Activated T-helper 2 cell treated with anti-CD3 and anti-CD28 coated beads, Interferon-gamma antibody, Interleukin-2, Interleukin-4, amounts not matched to agents 10 μg/mL and 5 μg/mL and 100 μg/mL, durations not matched to agents 14 hours and 24 hours and 36 hours (primary cell): ENCODE measurements at regions not wholly inside any gene's neighbourhood (a gene's known extent, or its start where the extent isn't known, plus 50 kb on each side); places are given as distances from the start of the nearest gene placed in this dataset.
"Not testable (repeated sequence)": the region's sequence is repeated elsewhere in the genome, so short reads cannot be mapped to it uniquely, and the experiment has no call there.

Experiments used
- DNase-seq: peaks from one replicate; pipeline ENCODE4 v3.0.0; 2021; ENCODE audit warnings: low spot score
- H3K27ac Mint-ChIP-seq: one replicate; pipeline ENCODE4 v1.8.0; 2021; ENCODE audit warnings: mixed read lengths
- H3K27me3 Mint-ChIP-seq: one replicate; pipeline ENCODE4 v1.8.0; 2021; ENCODE audit warnings: low read depth, mixed read lengths
- H3K36me3 Mint-ChIP-seq: one replicate; pipeline ENCODE4 v1.8.0; 2021; ENCODE audit warnings: low read depth, mixed read lengths
- H3K4me1 Mint-ChIP-seq: one replicate; pipeline ENCODE4 v1.8.0; 2021; ENCODE audit warnings: low read depth, mixed read lengths
- H3K4me3 Mint-ChIP-seq: one replicate; pipeline ENCODE4 v1.8.0; 2021; ENCODE audit warnings: low read depth, mild to moderate bottlenecking, moderate library complexity, mixed read lengths
- H3K9me3 Mint-ChIP-seq: one replicate; pipeline ENCODE4 v1.8.0; 2021; ENCODE audit warnings: mixed read lengths
- intact Hi-C: fragments of 100-400 bp; cut with micrococcal nuclease; formaldehyde crosslinking; loops from one replicate; pipeline ENCODE4 v1.15.1; 2023

DNA sequence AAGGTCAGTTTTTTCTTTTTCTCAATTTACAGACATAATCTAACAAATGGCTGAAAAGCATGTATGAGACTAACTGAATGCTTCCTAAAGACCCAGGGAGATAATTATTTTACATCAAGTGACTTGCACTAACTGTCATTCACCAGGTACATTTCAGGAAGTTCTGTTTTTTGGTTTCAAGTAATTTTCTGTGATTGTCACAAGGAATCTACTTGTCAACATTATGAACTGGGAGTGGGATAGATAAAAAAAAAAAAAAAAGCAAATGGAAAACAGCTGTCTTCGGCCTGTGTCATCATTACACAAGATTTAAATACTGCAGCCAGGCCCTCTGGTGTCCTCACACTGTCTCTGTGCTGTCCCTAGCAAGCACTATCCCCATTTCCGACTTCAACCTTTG lies 379.0 kb upstream of the HTR1E start:
- H3K27ac Mint-ChIP-seq = no peak overlapping the region
- no peak for DNase-seq
- no peak overlapping the region for H3K4me3 Mint-ChIP-seq
- no peaks in the 10 kb centered on the region for H3K36me3 Mint-ChIP-seq
- H3K4me1 Mint-ChIP-seq = no peaks in the 10 kb centered on the region
- H3K27me3 Mint-ChIP-seq = no peaks in the 10 kb centered on the region
- intact Hi-C loops = no loop called here
- peaks cover 16% of the 10 kb centered on the region for H3K9me3 Mint-ChIP-seq

GRCh38 chr6:86537292-86537861 lies 400.0 kb upstream of the HTR1E start:
- Mint-ChIP-seq H3K36me3 (no peaks in the 10 kb centered on the region), H3K27me3 (no peaks in the 10 kb centered on the region), H3K9me3 (peaks cover 11% of the 10 kb centered on the region), H3K4me1 (no peaks in the 10 kb centered on the region), H3K4me3 (no peak overlapping the region), H3K27ac (no peak overlapping the region)
- intact Hi-C loops = no loop called here
- DNase-seq = no peak

- no peaks in the 10 kb centered on the region for H3K36me3 Mint-ChIP-seq
- DNase-seq = no peak
- H3K27me3 Mint-ChIP-seq = no peaks in the 10 kb centered on the region
- H3K27ac Mint-ChIP-seq = no peak overlapping the region
- H3K4me1 Mint-ChIP-seq = no peaks in the 10 kb centered on the region
- intact Hi-C loops = no loop called here
- H3K9me3 Mint-ChIP-seq = peaks cover 17% of the 10 kb centered on the region
- H3K4me3 Mint-ChIP-seq = no peak overlapping the region
Observed at GRCh38 chr6:86536121-86536520, 401.2 kb upstream of the HTR1E start.

GRCh38 chr6:86535100-86535499 lies 402.2 kb upstream of the HTR1E start:
- intact Hi-C loops = no loop called here
- Mint-ChIP-seq H3K27me3 (no peaks in the 10 kb centered on the region), H3K4me1 (no peaks in the 10 kb centered on the region), H3K36me3 (no peaks in the 10 kb centered on the region), H3K9me3 (peaks cover 17% of the 10 kb centered on the region), H3K27ac (no peak overlapping the region), H3K4me3 (no peak overlapping the region)
- DNase-seq = no peak

- no peaks in the 10 kb centered on the region for H3K36me3 Mint-ChIP-seq
- no peaks in the 10 kb centered on the region for H3K4me1 Mint-ChIP-seq
- H3K27me3 Mint-ChIP-seq = no peaks in the 10 kb centered on the region
- peaks cover 22% of the 10 kb centered on the region for H3K9me3 Mint-ChIP-seq
- no peak for DNase-seq
- H3K27ac Mint-ChIP-seq = no peak overlapping the region
- intact Hi-C loops = no loop called here
- H3K4me3 Mint-ChIP-seq = no peak overlapping the region
Observed at GRCh38 chr6:86529635-86530034, 407.7 kb upstream of the HTR1E start.

DNA sequence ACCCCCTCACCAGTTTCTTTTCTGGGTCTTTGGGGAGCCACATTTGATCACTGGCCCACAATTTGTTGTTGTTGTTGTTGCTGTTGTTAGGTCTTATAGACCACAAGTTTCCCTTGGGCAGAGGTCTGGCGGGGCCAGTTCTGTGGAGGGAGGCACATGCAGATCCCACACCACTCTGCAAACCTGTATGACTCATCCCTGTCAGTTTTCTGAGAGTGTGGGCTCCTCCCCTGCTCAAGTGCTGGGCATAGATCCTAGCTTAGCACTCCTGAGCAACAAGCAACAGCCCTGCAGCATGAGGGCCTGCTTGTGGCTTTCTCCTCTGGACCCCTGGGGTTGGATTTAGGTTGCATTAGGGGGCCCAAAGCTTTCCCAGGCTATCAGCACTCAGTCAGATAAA lies 411.1 kb upstream of the HTR1E start:
- no peak overlapping the region for H3K27ac Mint-ChIP-seq
- intact Hi-C loops = no loop called here
- H3K36me3 Mint-ChIP-seq = no peaks in the 10 kb centered on the region
- H3K4me3 Mint-ChIP-seq = no peak overlapping the region
- H3K4me1 Mint-ChIP-seq = no peaks in the 10 kb centered on the region
- H3K27me3 Mint-ChIP-seq = no peaks in the 10 kb centered on the region
- H3K9me3 Mint-ChIP-seq = peaks cover 34% of the 10 kb centered on the region
- DNase-seq = no peak

GRCh38 chr6:86516087-86516486 lies 421.2 kb upstream of the HTR1E start:
- Mint-ChIP-seq H3K4me3 (no peak overlapping the region), H3K36me3 (no peaks in the 10 kb centered on the region), H3K27me3 (no peaks in the 10 kb centered on the region), H3K27ac (no peak overlapping the region), H3K9me3 (peaks cover 2% of the 10 kb centered on the region), H3K4me1 (no peaks in the 10 kb centered on the region)
- DNase-seq = no peak
- intact Hi-C loops = no loop called here

GRCh38 chr6:86511962-86512361 lies 425.4 kb upstream of the HTR1E start:
- H3K9me3 Mint-ChIP-seq = peaks cover 3% of the 10 kb centered on the region
- no peaks in the 10 kb centered on the region for H3K4me1 Mint-ChIP-seq
- no peak for DNase-seq
- no peaks in the 10 kb centered on the region for H3K36me3 Mint-ChIP-seq
- no peak overlapping the region for H3K27ac Mint-ChIP-seq
- H3K4me3 Mint-ChIP-seq = no peak overlapping the region
- no peaks in the 10 kb centered on the region for H3K27me3 Mint-ChIP-seq
- intact Hi-C loops = no loop called here

DNA sequence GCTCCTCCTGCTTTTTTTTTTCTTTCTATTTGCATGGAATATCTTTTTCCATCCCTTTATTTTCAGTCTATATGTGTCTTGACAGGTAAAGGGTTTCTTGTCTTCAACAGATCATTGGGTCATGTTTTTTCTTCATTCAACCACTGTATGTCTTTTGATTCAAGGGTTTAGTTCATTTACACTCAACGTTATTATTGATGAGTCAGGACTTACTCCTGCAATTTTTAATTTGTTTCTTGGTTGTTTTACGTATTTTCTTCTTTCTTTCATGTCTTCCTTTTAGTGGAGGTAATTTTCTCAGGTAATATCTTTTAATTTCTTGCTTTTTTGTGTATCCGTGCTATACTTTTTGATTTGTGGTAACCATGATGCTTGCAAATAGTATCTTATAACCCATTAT lies 429.1 kb upstream of the HTR1E start:
- Mint-ChIP-seq H3K27ac (no peak overlapping the region), H3K27me3 (no peaks in the 10 kb centered on the region), H3K9me3 (peaks cover 18% of the 10 kb centered on the region), H3K4me1 (no peaks in the 10 kb centered on the region), H3K36me3 (no peaks in the 10 kb centered on the region), H3K4me3 (no peak overlapping the region)
- no peak for DNase-seq
- intact Hi-C loops = no loop called here

DNA sequence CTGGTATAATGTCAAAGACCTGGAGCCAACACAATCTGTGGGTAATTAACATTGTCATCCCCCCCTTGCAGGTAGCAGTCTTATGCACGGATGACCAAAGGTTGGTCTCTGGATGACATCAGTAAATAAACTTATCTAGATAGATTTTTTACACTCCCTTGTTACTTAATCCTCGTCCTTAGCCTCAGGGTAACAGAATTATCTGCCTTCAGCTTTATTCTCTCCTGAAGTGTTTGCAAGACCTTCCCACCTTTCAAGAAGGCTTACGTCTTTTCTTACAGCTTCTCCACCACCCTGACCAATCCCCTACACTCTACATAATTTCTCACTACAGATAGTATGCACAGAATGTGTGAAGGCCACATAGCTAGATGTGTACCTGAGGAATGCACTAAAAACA lies 434.8 kb upstream of the HTR1E start:
- intact Hi-C loops = no loop called here
- Mint-ChIP-seq H3K4me3 (no peak overlapping the region), H3K36me3 (no peaks in the 10 kb centered on the region), H3K27me3 (no peaks in the 10 kb centered on the region), H3K9me3 (peaks cover 35% of the 10 kb centered on the region), H3K27ac (no peak overlapping the region), H3K4me1 (no peaks in the 10 kb centered on the region)
- DNase-seq = no peak

- no peak overlapping the region for H3K27ac Mint-ChIP-seq
- peaks cover 37% of the 10 kb centered on the region for H3K9me3 Mint-ChIP-seq
- H3K27me3 Mint-ChIP-seq = no peaks in the 10 kb centered on the region
- no peaks in the 10 kb centered on the region for H3K4me1 Mint-ChIP-seq
- intact Hi-C loops = no loop called here
- H3K4me3 Mint-ChIP-seq = no peak overlapping the region
- H3K36me3 Mint-ChIP-seq = no peaks in the 10 kb centered on the region
- DNase-seq = no peak
Observed at GRCh38 chr6:86500035-86500434, 437.3 kb upstream of the HTR1E start.

- H3K4me1 Mint-ChIP-seq, DNase-seq, H3K27me3 Mint-ChIP-seq, H3K27ac Mint-ChIP-seq, H3K9me3 Mint-ChIP-seq, intact Hi-C loops, H3K36me3 Mint-ChIP-seq, H3K4me3 Mint-ChIP-seq: not testable (repeated sequence)
Observed at GRCh38 chr6:86489042-86489441, 448.3 kb upstream of the HTR1E start.

DNA sequence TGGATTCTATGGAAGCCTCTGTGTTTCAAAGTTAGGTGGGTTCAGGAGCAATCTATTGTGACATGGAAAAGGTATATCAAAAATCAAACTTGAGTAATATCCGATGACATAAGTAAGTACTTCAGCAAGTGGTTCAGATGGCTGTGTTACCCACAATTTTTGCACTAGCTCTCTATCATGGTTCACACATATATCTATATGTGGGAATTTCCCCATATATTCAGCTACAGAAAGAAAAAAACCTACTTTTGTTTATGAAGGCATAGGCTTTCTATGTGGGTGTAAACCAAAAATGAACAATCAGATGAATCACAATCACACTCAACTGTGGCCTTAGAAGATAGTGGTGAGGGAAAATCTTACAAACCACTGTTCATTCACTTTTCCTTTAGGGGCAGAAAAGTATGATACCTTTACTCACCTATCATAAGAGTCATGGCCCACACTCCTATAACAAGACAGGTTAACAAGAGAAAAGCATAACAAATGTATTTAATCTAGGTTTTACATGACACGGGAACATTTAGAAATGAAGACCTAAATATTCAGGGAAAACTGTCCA lies 449.6 kb upstream of the HTR1E start:
- Mint-ChIP-seq H3K9me3 (peaks cover 7% of the 10 kb centered on the region), H3K27ac (no peak overlapping the region), H3K4me3 (no peak overlapping the region), H3K27me3 (no peaks in the 10 kb centered on the region), H3K36me3 (no peaks in the 10 kb centered on the region), H3K4me1 (no peaks in the 10 kb centered on the region)
- no peak for DNase-seq
- intact Hi-C loops = no loop called here

- intact Hi-C loops, H3K4me1 Mint-ChIP-seq, H3K27ac Mint-ChIP-seq, H3K4me3 Mint-ChIP-seq, H3K27me3 Mint-ChIP-seq, DNase-seq, H3K36me3 Mint-ChIP-seq: not testable (repeated sequence)
- H3K9me3 Mint-ChIP-seq = peaks cover 12% of the 10 kb centered on the region
Observed at GRCh38 chr6:86478316-86478715, 459.0 kb upstream of the HTR1E start.
